OCI-LY3 (cell line): ENCODE measurements at regions not wholly inside any gene's neighbourhood (a gene's known extent, or its start where the extent isn't known, plus 50 kb on each side); places are given as distances from the start of the nearest gene placed in this dataset.

ENCODE experiments used
- CTCF ChIP-seq: fragments of 200-600, 300-600 bp; sonication (generic); IDR thresholded peaks from 2 replicates; pipeline ENCODE4 v1.5.1; 2014; ENCODE audit warnings: antibody characterized with exemption, low read length, low read depth
- EZH2phosphoT487 ChIP-seq: fragments of 200-600 bp; shearing (Covaris generic); IDR thresholded peaks from 2 replicates; pipeline ENCODE4 v1.6.1; 2018; ENCODE audit warnings: antibody characterized with exemption, mixed run types, low read depth

GRCh38 chr4:66591968-66592367 is 921.7 kb upstream of the EPHA5 start:
- TF ChIP-seq CTCF (no peak), EZH2phosphoT487 (no peak)
